Central memory CD8-positive, alpha-beta T cell (primary cell): ENCODE measurements at regions not wholly inside any gene's neighbourhood (a gene's known extent, or its start where the extent isn't known, plus 50 kb on each side); places are given as distances from the start of the nearest gene placed in this dataset.
"Not testable (repeated sequence)": the region's sequence is repeated elsewhere in the genome, so short reads cannot be mapped to it uniquely, and the experiment has no call there.

Experiments
- ATAC-seq: fragments of 150-1000 bp; cut with Tn5 transposase; replicated peaks from 2 replicates; pipeline ENCODE4 v1.10.0; 2022; ENCODE audit warnings: mild to moderate bottlenecking, moderate FRiP score, moderate number of reproducible peaks; ENCODE audit not compliant: poor library complexity, severe bottlenecking; ENCODE audit errors: extremely low read depth
- DNase-seq, 2 donors: peaks; one replicate each; pipeline ENCODE4 v3.0.0; 2021; ENCODE audit warnings: low spot score in 2 of 2
- H3K27ac Mint-ChIP-seq: one replicate; pipeline ENCODE4 v1.8.0; 2022; ENCODE audit warnings: low read depth, mild to moderate bottlenecking, moderate library complexity, mixed read lengths
- H3K27me3 Mint-ChIP-seq: one replicate; pipeline ENCODE4 v1.8.0; 2022; ENCODE audit warnings: mixed read lengths
- H3K36me3 Mint-ChIP-seq: one replicate; pipeline ENCODE4 v1.8.0; 2022; ENCODE audit warnings: mild to moderate bottlenecking, moderate library complexity, mixed read lengths; ENCODE audit not compliant: insufficient read depth
- H3K4me1 Mint-ChIP-seq: one replicate; pipeline ENCODE4 v1.8.0; 2022; ENCODE audit warnings: mixed read lengths
- H3K4me3 Mint-ChIP-seq: one replicate; pipeline ENCODE4 v1.8.0; 2022; ENCODE audit warnings: mild to moderate bottlenecking, moderate library complexity, mixed read lengths
- H3K9me3 Mint-ChIP-seq: one replicate; pipeline ENCODE4 v1.8.0; 2022; ENCODE audit warnings: mixed read lengths

- ATAC-seq (no peak), DNase-seq (no peak)
- Mint-ChIP-seq H3K4me1 (no peaks in the 10 kb centered on the region), H3K27ac (no peak overlapping the region), H3K36me3 (no peaks in the 10 kb centered on the region), H3K4me3 (no peak overlapping the region), H3K9me3 (peaks cover 10% of the 10 kb centered on the region), H3K27me3 (no peaks in the 10 kb centered on the region)
Measured at GRCh38 chr10:65235266-65235665, 1690.6 kb upstream of the LRRTM3 start.

GRCh38 chr10:65235846-65236245 lies 1690.0 kb upstream of the LRRTM3 start:
- Mint-ChIP-seq H3K4me1 (no peaks in the 10 kb centered on the region), H3K27ac (no peak overlapping the region), H3K27me3 (no peaks in the 10 kb centered on the region), H3K4me3 (no peak overlapping the region), H3K9me3 (peaks cover 10% of the 10 kb centered on the region), H3K36me3 (no peaks in the 10 kb centered on the region)
- no peak for ATAC-seq
- no peak for DNase-seq

- DNase-seq (no peak), ATAC-seq (no peak)
- Mint-ChIP-seq H3K9me3 (peaks cover 14% of the 10 kb centered on the region), H3K4me3 (no peak overlapping the region), H3K36me3 (no peaks in the 10 kb centered on the region), H3K27me3 (no peaks in the 10 kb centered on the region), H3K27ac (no peak overlapping the region), H3K4me1 (no peaks in the 10 kb centered on the region)
Measured at GRCh38 chr10:65265451-65265954, 1660.3 kb upstream of the LRRTM3 start.

- H3K27me3 Mint-ChIP-seq, H3K36me3 Mint-ChIP-seq, ATAC-seq, H3K4me1 Mint-ChIP-seq, DNase-seq, H3K9me3 Mint-ChIP-seq, H3K27ac Mint-ChIP-seq, H3K4me3 Mint-ChIP-seq: not testable (repeated sequence)
Measured at GRCh38 chr10:65269551-65269950, 1656.3 kb upstream of the LRRTM3 start.

- Mint-ChIP-seq H3K4me3 (no peak overlapping the region), H3K36me3 (no peaks in the 10 kb centered on the region), H3K27ac (no peak overlapping the region), H3K9me3 (peaks cover 5% of the 10 kb centered on the region), H3K27me3 (no peaks in the 10 kb centered on the region), H3K4me1 (no peaks in the 10 kb centered on the region)
- ATAC-seq (no peak), DNase-seq (no peak)
Measured at GRCh38 chr10:65270969-65271368, 1654.9 kb upstream of the LRRTM3 start.

- no peak for ATAC-seq
- Mint-ChIP-seq H3K27me3 (no peaks in the 10 kb centered on the region), H3K4me1 (no peaks in the 10 kb centered on the region), H3K36me3 (no peaks in the 10 kb centered on the region), H3K27ac (no peak overlapping the region), H3K4me3 (no peak overlapping the region), H3K9me3 (peaks cover 5% of the 10 kb centered on the region)
- no peak for DNase-seq
Measured at GRCh38 chr10:65273115-65273514, 1652.7 kb upstream of the LRRTM3 start.

GRCh38 chr10:65275296-65275695 lies 1650.5 kb upstream of the LRRTM3 start:
- DNase-seq (no peak), ATAC-seq (no peak)
- no peaks in the 10 kb centered on the region for H3K4me1 Mint-ChIP-seq
- H3K4me3 Mint-ChIP-seq: no peak overlapping the region
- H3K27ac Mint-ChIP-seq: no peak overlapping the region
- H3K9me3 Mint-ChIP-seq: peaks cover 10% of the 10 kb centered on the region
- H3K27me3 Mint-ChIP-seq: no peaks in the 10 kb centered on the region
- H3K36me3 Mint-ChIP-seq: no peaks in the 10 kb centered on the region

- no peak for ATAC-seq
Measured at GRCh38 chr10:65284495-65285041, 1641.3 kb upstream of the LRRTM3 start.

GRCh38 chr10:65285726-65286125 lies 1640.1 kb upstream of the LRRTM3 start:
- H3K27ac Mint-ChIP-seq, H3K4me3 Mint-ChIP-seq, H3K36me3 Mint-ChIP-seq, DNase-seq, ATAC-seq, H3K4me1 Mint-ChIP-seq, H3K27me3 Mint-ChIP-seq: not testable (repeated sequence)
- H3K9me3 Mint-ChIP-seq: peaks cover 27% of the 10 kb centered on the region

More at GRCh38 chr10:65284495-65285041, 1641.3 kb upstream of the LRRTM3 start:
- H3K27me3 Mint-ChIP-seq: no peaks in the 10 kb centered on the region
- no peak overlapping the region for H3K4me3 Mint-ChIP-seq
- H3K9me3 Mint-ChIP-seq: peaks cover 26% of the 10 kb centered on the region
- no peaks in the 10 kb centered on the region for H3K4me1 Mint-ChIP-seq
- no peak overlapping the region for H3K27ac Mint-ChIP-seq
- DNase-seq: no peak
- H3K36me3 Mint-ChIP-seq: no peaks in the 10 kb centered on the region

- Mint-ChIP-seq H3K4me1 (no peaks in the 10 kb centered on the region), H3K36me3 (no peaks in the 10 kb centered on the region), H3K9me3 (peaks cover 17% of the 10 kb centered on the region), H3K27ac (no peak overlapping the region), H3K27me3 (no peaks in the 10 kb centered on the region), H3K4me3 (no peak overlapping the region)
- ATAC-seq: no peak
- DNase-seq: no peak
Measured at GRCh38 chr10:65291286-65291685, 1634.5 kb upstream of the LRRTM3 start.

- no peaks in the 10 kb centered on the region for H3K4me1 Mint-ChIP-seq
- ATAC-seq: no peak
- no peak for DNase-seq
Measured at GRCh38 chr10:65292551-65292950, 1633.3 kb upstream of the LRRTM3 start.

GRCh38 chr10:65294329-65294728 lies 1631.5 kb upstream of the LRRTM3 start:
- Mint-ChIP-seq H3K9me3 (peaks cover 17% of the 10 kb centered on the region), H3K27ac (no peak overlapping the region), H3K27me3 (no peaks in the 10 kb centered on the region), H3K4me1 (no peaks in the 10 kb centered on the region), H3K4me3 (no peak overlapping the region), H3K36me3 (no peaks in the 10 kb centered on the region)
- ATAC-seq (no peak), DNase-seq (no peak)

More at GRCh38 chr10:65292551-65292950, 1633.3 kb upstream of the LRRTM3 start:
- Mint-ChIP-seq H3K27ac (no peak overlapping the region), H3K36me3 (no peaks in the 10 kb centered on the region), H3K4me3 (no peak overlapping the region), H3K9me3 (peaks cover 17% of the 10 kb centered on the region), H3K27me3 (no peaks in the 10 kb centered on the region)

- Mint-ChIP-seq H3K4me1 (no peaks in the 10 kb centered on the region), H3K9me3 (peaks cover 6% of the 10 kb centered on the region), H3K36me3 (no peaks in the 10 kb centered on the region), H3K27me3 (no peaks in the 10 kb centered on the region), H3K4me3 (no peak overlapping the region), H3K27ac (no peak overlapping the region)
- ATAC-seq: no peak
- no peak for DNase-seq
Measured at GRCh38 chr10:65301181-65301580, 1624.7 kb upstream of the LRRTM3 start.
